GM21367 (cell line): ENCODE measurements at regions not wholly inside any gene's neighbourhood (a gene's known extent, or its start where the extent isn't known, plus 50 kb on each side); places are given as distances from the start of the nearest gene placed in this dataset.
"Not testable (repeated sequence)": the region's sequence is repeated elsewhere in the genome, so short reads cannot be mapped to it uniquely, and the experiment has no call there.

Experiments
- ATAC-seq: cut with Tn5 transposase; IDR thresholded peaks from one replicate; pipeline ENCODE4 v1.9.1; 2021; ENCODE audit not compliant: unreplicated experiment

- ATAC-seq, result no peak
Observed at GRCh38 chr12:115377779-115378178, 693.8 kb upstream of the TBX3 start.

- ATAC-seq, result no peak
Observed at GRCh38 chr12:115377230-115377629, 693.3 kb upstream of the TBX3 start.

- ATAC-seq, result peak; percentile 94
Observed at GRCh38 chr12:115375186-115375991, 691.4 kb upstream of the TBX3 start.

- ATAC-seq, result no peak
Observed at GRCh38 chr12:115374480-115375185, 690.7 kb upstream of the TBX3 start.

- ATAC-seq, result no peak
Observed at GRCh38 chr12:115371711-115372110, 687.7 kb upstream of the TBX3 start.

- ATAC-seq, result no peak
Observed at GRCh38 chr12:115370650-115371049, 686.7 kb upstream of the TBX3 start.

- ATAC-seq, result no peak
Observed at GRCh38 chr12:115370207-115370606, 686.2 kb upstream of the TBX3 start.

GRCh38 chr12:115366277-115366676, 682.3 kb upstream of the TBX3 start:
- ATAC-seq, result not testable (repeated sequence)

GRCh38 chr12:115365765-115366164, 681.8 kb upstream of the TBX3 start:
- ATAC-seq, result not testable (repeated sequence)

GRCh38 chr12:115364921-115365320, 680.9 kb upstream of the TBX3 start:
- no peak for ATAC-seq

- no peak for ATAC-seq
Observed at GRCh38 chr12:115362339-115362976, 678.5 kb upstream of the TBX3 start.

- no peak for ATAC-seq
Observed at GRCh38 chr12:115357681-115358080, 673.7 kb upstream of the TBX3 start.

- ATAC-seq, result no peak
Observed at GRCh38 chr12:115355301-115355700, 671.3 kb upstream of the TBX3 start.

- no peak for ATAC-seq
Observed at GRCh38 chr12:115354007-115354890, 670.3 kb upstream of the TBX3 start.

- ATAC-seq, result no peak
Observed at GRCh38 chr12:115353467-115353866, 669.5 kb upstream of the TBX3 start.

GRCh38 chr12:115351514-115352077, 667.6 kb upstream of the TBX3 start:
- ATAC-seq, result no peak

GRCh38 chr12:115349711-115350110, 665.7 kb upstream of the TBX3 start:
- no peak for ATAC-seq

GRCh38 chr12:115348301-115348700, 664.3 kb upstream of the TBX3 start:
- no peak for ATAC-seq

- ATAC-seq, result no peak
Observed at GRCh38 chr12:115343601-115344000, 659.6 kb upstream of the TBX3 start.

GRCh38 chr12:115343008-115343407, 659.0 kb upstream of the TBX3 start:
- no peak for ATAC-seq

GRCh38 chr12:115341442-115341841, 657.5 kb upstream of the TBX3 start:
- no peak for ATAC-seq
